ENCODE measurements at regions not wholly inside any gene's neighbourhood (a gene's known extent, or its start where the extent isn't known, plus 50 kb on each side); places are given as distances from the start of the nearest gene placed in this dataset.

DNA sequence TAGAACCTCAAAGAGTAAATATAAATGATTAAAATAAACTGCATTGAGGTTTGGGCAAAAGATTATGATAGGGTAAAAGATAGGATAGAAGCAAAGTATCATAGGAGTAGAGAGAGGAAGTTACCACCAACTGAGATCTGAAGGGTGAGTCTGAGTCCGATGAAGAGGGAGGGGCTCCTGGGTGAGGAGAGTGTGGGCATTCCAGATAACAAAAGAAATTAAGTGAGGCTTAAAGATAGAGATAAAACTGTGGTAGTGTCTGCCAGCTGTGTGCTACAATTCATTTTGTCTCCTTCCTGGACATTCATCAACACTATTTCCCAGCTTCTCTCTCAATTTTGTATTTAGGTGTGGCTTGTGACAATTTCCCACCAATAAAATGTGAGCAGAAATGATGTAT lies 343.0 kb upstream of the PLSCR5 start:
- TF ChIP-seq, protein P1, sequence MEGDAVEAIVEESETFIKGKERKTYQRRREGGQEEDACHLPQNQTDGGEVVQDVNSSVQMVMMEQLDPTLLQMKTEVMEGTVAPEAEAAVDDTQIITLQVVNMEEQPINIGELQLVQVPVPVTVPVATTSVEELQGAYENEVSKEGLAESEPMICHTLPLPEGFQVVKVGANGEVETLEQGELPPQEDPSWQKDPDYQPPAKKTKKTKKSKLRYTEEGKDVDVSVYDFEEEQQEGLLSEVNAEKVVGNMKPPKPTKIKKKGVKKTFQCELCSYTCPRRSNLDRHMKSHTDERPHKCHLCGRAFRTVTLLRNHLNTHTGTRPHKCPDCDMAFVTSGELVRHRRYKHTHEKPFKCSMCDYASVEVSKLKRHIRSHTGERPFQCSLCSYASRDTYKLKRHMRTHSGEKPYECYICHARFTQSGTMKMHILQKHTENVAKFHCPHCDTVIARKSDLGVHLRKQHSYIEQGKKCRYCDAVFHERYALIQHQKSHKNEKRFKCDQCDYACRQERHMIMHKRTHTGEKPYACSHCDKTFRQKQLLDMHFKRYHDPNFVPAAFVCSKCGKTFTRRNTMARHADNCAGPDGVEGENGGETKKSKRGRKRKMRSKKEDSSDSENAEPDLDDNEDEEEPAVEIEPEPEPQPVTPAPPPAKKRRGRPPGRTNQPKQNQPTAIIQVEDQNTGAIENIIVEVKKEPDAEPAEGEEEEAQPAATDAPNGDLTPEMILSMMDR (IDR thresholded peaks at IDR 0.05), result no peak
- TF ChIP-seq SIN3A (IDR thresholded peaks at IDR 0.05; ENCODE audit: borderline replicate concordance, insufficient read depth, low read depth, low read length), result no peak
